Pancreas (tissue), 10 donors: ENCODE measurements at regions not wholly inside any gene's neighbourhood (a gene's known extent, or its start where the extent isn't known, plus 50 kb on each side); places are given as distances from the start of the nearest gene placed in this dataset.

Source experiments
- ATAC-seq, 4 donors: fragments of 200-7000 bp; cut with Tn5 transposase; one replicate each; pipeline versions ENCODE4 v1.8.0 to v1.9.1; 2020; ENCODE audit warnings: mild to moderate bottlenecking in 4 of 4, moderate library complexity in 4 of 4
- DNase-seq, 6 donors: peaks; one replicate each; pipeline ENCODE4 v3.0.0-alpha.2; 2020
- FAIRE-seq: peaks from 2 replicates; lab custom pipeline; 2012; peaks lifted over from hg19 to GRCh38; lab: Jason Lieb, UNC
- H3K27ac ChIP-seq, 4 donors: fragments of 200-600 bp; sonication (generic); 1 replicate in 3 of 4; 2 replicates in 1 of 4; pipeline versions ENCODE4 v1.5.0 to v1.8.0; 2020
- H3K27me3 ChIP-seq, 4 donors: fragments of 200-600 bp; one replicate each; pipeline ENCODE4 v1.8.0; 2021
- H3K36me3 ChIP-seq, 3 donors: fragments of 200-600 bp; sonication (generic) in 1 of 3; one replicate each; pipeline versions ENCODE4 v1.5.0 to v1.8.0; 2020 to 2021
- H3K4me1 ChIP-seq, 3 donors: fragments of 200-600 bp; one replicate each; pipeline ENCODE4 v1.8.0; 2021
- H3K4me3 ChIP-seq, 4 donors: fragments of 200-600 bp; sonication (generic) in 2 of 4; one replicate each; pipeline versions ENCODE4 v1.5.0 to v1.8.0; 2020 to 2021
- H3K9me3 ChIP-seq, 4 donors: fragments of 200-600 bp; one replicate each; pipeline ENCODE4 v1.8.0; 2021
- WGBS, 2 donors: extraction: QIAGEN DNeasy Blood & Tissue Kit; methylation state at CpG; one replicate each; pipeline ENCODE4 v1.1.7; 2013; 5-methylcytosine and 5-hydroxymethylcytosine counted together
- intact Hi-C, 3 donors: fragments of 100-400 bp; cut with DNase I; formaldehyde crosslinking; loops; one replicate each; pipeline versions ENCODE4 v1.11.1 to v1.14.2; 2022
- TF ChIP-seq, protein P1 (sequence below), 4 donors: fragments of 200-600 bp; sonication (generic) in 3 of 4; IDR thresholded peaks; one replicate each; pipeline versions ENCODE4 v1.5.0 to v1.8.0; 2021; ENCODE audit warnings: antibody characterized with exemption in 4 of 4
- donor health status: healthy with polysubstance abuse.
- donor health status: DM: no; HTN: no; CAD: no; lungs with moderate emphysema.
- donor health status: DM: no; HTN: no; CAD: no.
- donor health status: control.
- donor health status: control.
- donor health status: Bipolar disorder and iron deficiency.
- donor health status: DM: yes; HTN: yes; CAD: no.
- donor health status: DM: no; HTN: no; CAD: no.
- donor health status: DM: no; HTN: no; CAD: no.
- donor health status: DM: yes; HTN: yes; CAD: no.

DNA sequence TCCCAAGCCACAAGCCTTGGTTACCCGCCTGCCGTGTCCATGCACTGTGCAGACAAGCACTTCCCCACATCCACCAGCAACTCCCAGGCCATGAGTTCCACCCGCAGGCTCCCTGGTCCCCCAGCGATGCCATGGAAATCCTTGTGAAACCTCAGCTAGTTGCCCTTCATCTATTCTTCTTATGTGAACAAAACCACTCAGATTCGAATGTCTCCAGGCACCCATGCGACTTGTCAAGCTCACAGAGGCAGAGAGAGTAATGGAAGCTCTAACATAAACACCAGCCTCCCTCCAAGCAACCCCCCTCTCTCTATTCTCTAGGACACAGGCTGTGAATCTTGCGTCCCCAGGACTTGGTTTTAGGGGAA, 182.6 kb downstream of the C16orf95 start:
- intact Hi-C loops, result no loop called here
- TF ChIP-seq, protein P1, sequence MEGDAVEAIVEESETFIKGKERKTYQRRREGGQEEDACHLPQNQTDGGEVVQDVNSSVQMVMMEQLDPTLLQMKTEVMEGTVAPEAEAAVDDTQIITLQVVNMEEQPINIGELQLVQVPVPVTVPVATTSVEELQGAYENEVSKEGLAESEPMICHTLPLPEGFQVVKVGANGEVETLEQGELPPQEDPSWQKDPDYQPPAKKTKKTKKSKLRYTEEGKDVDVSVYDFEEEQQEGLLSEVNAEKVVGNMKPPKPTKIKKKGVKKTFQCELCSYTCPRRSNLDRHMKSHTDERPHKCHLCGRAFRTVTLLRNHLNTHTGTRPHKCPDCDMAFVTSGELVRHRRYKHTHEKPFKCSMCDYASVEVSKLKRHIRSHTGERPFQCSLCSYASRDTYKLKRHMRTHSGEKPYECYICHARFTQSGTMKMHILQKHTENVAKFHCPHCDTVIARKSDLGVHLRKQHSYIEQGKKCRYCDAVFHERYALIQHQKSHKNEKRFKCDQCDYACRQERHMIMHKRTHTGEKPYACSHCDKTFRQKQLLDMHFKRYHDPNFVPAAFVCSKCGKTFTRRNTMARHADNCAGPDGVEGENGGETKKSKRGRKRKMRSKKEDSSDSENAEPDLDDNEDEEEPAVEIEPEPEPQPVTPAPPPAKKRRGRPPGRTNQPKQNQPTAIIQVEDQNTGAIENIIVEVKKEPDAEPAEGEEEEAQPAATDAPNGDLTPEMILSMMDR (IDR thresholded peaks at IDR 0.05), result no peak
- WGBS, 2 donors, result 85 to 90% methylated on average over 7 of the region's 7 CpGs
- Histone ChIP-seq H3K27me3 (no peaks in the 10 kb centered on the region), H3K36me3 (no peaks in the 10 kb centered on the region), H3K4me3 (no peak overlapping the region), H3K9me3 (no peaks in the 10 kb centered on the region), H3K27ac (no peak overlapping the region), H3K4me1 (no peaks in the 10 kb centered on the region)
- DNase-seq, result no peak
- ATAC-seq, result no peak
- no peak for FAIRE-seq

DNA sequence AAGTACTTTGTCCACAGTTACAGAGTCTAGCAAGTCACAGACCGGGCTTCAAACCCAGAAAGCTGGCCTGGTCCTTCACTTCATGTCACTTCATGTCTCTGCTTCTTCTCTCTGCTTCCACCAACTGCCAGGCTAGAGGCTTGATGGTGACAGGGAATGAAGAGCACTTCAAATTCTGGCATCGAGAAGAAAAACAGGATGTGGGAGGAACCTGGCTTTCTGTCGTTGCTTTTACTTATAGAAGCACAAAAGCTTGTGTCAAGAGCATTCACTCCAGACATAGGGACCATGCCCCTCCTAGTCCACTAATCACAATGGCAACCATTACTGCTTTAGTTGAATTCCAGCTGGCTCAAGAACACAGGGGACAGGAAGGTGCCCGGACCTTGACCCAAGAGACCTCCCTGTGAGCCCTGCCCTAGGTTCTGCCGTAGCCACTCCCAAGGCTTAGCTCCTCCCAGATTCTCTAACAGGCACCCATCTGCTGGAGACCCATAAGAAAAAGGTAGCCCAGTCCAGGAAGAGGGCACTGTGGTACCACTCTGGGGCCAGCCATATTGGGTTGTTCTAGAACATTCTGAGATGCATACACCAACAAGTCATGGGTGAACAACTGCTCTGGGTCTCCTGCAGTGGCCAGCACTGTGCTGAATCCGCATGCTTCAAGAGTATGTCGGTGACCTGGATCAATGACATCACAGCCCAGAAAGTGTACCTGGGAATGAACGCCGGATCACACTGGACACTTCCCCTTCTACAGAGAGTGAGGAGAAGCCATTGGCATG, 181.8 kb downstream of the C16orf95 start:
- Histone ChIP-seq H3K36me3 (no peaks in the 10 kb centered on the region), H3K4me3 (no peak overlapping the region), H3K27me3 (no peaks in the 10 kb centered on the region), H3K4me1 (no peaks in the 10 kb centered on the region), H3K27ac (no peak overlapping the region), H3K9me3 (no peaks in the 10 kb centered on the region)
- TF ChIP-seq, protein P1 (IDR thresholded peaks at IDR 0.05), result no peak
- DNase-seq (no peak), FAIRE-seq (no peak), ATAC-seq (no peak)
- 77 to 78% methylated on average over 9 of the region's 9 CpGs for WGBS, 2 donors
- intact Hi-C loops, result no loop called here

DNA sequence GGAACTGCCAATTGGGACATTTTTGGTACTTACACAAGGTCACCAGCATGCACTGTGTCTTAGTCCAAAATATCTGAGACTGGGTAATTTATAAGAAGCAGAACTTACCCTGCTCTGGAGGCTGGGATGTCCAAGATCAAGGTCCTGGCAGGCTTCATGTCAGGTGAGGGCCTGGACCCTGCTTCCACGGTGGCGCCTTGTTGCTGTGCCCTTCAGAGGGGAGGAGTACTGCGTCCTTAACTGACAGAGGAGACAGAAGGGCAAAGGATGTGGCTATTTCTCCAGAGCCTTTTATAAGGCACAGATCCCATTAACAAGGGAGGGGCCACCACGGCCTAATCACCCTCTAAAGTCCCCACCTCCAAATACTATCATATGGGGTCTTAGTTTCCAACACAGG, 178.9 kb downstream of the C16orf95 start:
- intact Hi-C loops, result no loop called here
- Histone ChIP-seq H3K4me3 (no peak overlapping the region), H3K27ac (no peak overlapping the region), H3K27me3 (no peaks in the 10 kb centered on the region), H3K9me3 (no peaks in the 10 kb centered on the region), H3K36me3 (no peaks in the 10 kb centered on the region), H3K4me1 (no peaks in the 10 kb centered on the region)
- 91 to 95% methylated on average over 4 of the region's 4 CpGs for WGBS, 2 donors
- TF ChIP-seq, protein P1 (IDR thresholded peaks at IDR 0.05), result no peak
- peak in 1 of 6 donors; percentile 15 for DNase-seq
- no peak for ATAC-seq
- no peak for FAIRE-seq

DNA sequence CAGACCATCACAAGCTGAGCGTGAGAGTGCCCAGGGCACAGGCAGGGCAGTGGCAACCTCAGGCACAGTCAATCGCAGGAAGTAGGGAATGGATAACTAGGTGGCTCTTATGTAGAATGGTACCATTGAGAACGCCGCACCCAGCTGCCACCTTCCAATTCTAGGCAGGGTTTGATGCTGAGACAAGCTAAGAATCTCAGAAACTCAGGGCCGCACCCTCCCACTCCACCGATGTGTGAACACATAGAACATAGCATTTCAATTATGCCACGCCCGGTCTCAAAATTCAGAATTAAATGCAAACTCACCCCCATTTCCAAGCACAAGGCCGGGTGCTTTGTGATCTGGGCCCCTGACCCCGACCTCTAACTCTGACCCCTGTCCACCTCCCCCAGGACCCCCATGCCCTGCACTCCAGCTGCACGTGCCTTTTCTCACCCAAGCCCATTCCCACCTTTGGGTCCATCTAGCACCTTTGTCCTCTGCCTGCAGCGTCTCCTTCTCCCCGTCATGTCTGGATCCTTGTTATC, 178.4 kb downstream of the C16orf95 start:
- FAIRE-seq, result no peak
- H3K4me1 ChIP-seq, result no peaks in the 10 kb centered on the region
- TF ChIP-seq, protein P1 (IDR thresholded peaks at IDR 0.05), result no peak
- no peaks in the 10 kb centered on the region for H3K9me3 ChIP-seq
- 86 to 92% methylated on average over 13 of the region's 13 CpGs for WGBS, 2 donors
- H3K27me3 ChIP-seq, result no peaks in the 10 kb centered on the region
- H3K27ac ChIP-seq, result no peak overlapping the region
- peak in 1 of 6 donors; percentile 30 for DNase-seq
- intact Hi-C loops, result no loop called here
- no peaks in the 10 kb centered on the region for H3K36me3 ChIP-seq
- no peak overlapping the region for H3K4me3 ChIP-seq
- ATAC-seq, result no peak
